Left lung (tissue), 4 donors: ENCODE measurements at regions not wholly inside any gene's neighbourhood (a gene's known extent, or its start where the extent isn't known, plus 50 kb on each side); places are given as distances from the start of the nearest gene placed in this dataset.
A peak's percentile ranks its signal among the peaks of the same experiment; 100 is the strongest.

Source experiments
- ATAC-seq: fragments of 200-7000 bp; cut with Tn5 transposase; one replicate; pipeline ENCODE4 v1.9.1; 2020; ENCODE audit warnings: moderate library complexity
- DNase-seq, 4 donors: peaks; one replicate each; pipeline ENCODE4 v3.0.0-alpha.2; 2013 to 2020
- H3K27ac ChIP-seq, 2 donors: fragments of 200-600 bp; sonication (generic) in 1 of 2; one replicate each; pipeline versions ENCODE4 v1.5.0 to v1.8.0; 2020 to 2021
- H3K27me3 ChIP-seq, 2 donors: fragments of 200-600 bp; sonication (generic) in 1 of 2; one replicate each; pipeline versions ENCODE4 v1.5.0 to v1.8.0; 2020 to 2021
- H3K36me3 ChIP-seq, 2 donors: fragments of 200-600 bp; sonication (generic) in 1 of 2; one replicate each; pipeline versions ENCODE4 v1.5.0 to v1.8.0; 2020 to 2021
- H3K4me1 ChIP-seq, 2 donors: fragments of 200-600 bp; one replicate each; pipeline ENCODE4 v1.8.0; 2021
- H3K4me3 ChIP-seq, 2 donors: fragments of 200-600 bp; sonication (generic) in 1 of 2; one replicate each; pipeline versions ENCODE4 v1.5.0 to v1.8.0; 2020 to 2021; ENCODE audit warnings: mild to moderate bottlenecking in 1 of 2
- H3K9me3 ChIP-seq, 2 donors: fragments of 200-600 bp; sonication (generic) in 1 of 2; one replicate each; pipeline versions ENCODE4 v1.5.0 to v1.8.0; 2020 to 2021
- CTCF ChIP-seq, 2 donors: fragments of 200-600 bp; sonication (generic) in 1 of 2; IDR thresholded peaks; one replicate each; pipeline versions ENCODE4 v1.5.0 to v1.8.0; 2021; ENCODE audit warnings: antibody characterized with exemption in 2 of 2
- intact Hi-C, 2 donors: fragments of 100-400 bp; cut with DNase I; formaldehyde crosslinking; loops; one replicate each; pipeline versions ENCODE4 v1.11.2 to v1.14.2; 2022
- donor health status: DM: no; HTN: yes; CAD: no.
- donor health status: DM: no; HTN: no; CAD: no.

- no peak for ATAC-seq
- Histone ChIP-seq H3K4me3 (no peak overlapping the region), H3K9me3 (no peaks in the 10 kb centered on the region), H3K27me3 (no peaks in the 10 kb centered on the region), H3K36me3 (peaks cover 0 to 14% of the 10 kb centered on the region in 2 donors), H3K27ac (no peak overlapping the region), H3K4me1 (peaks cover 7 to 41% of the 10 kb centered on the region in 2 donors)
- no peak for TF ChIP-seq CTCF (IDR thresholded peaks at IDR 0.05)
- intact Hi-C loops, result no loop called here
- DNase-seq, result no peak
Observed at GRCh38 chr7:130965515-130965914, 231.5 kb upstream of the KLF14 start.

- DNase-seq, result no peak
- TF ChIP-seq CTCF (IDR thresholded peaks at IDR 0.05), result no peak
- Histone ChIP-seq H3K27ac (no peak overlapping the region), H3K36me3 (peaks cover 0 to 14% of the 10 kb centered on the region in 2 donors), H3K27me3 (no peaks in the 10 kb centered on the region), H3K4me3 (no peak overlapping the region), H3K9me3 (no peaks in the 10 kb centered on the region), H3K4me1 (peaks cover 12 to 39% of the 10 kb centered on the region in 2 donors)
- ATAC-seq, result no peak
- intact Hi-C loops, result no loop called here
Observed at GRCh38 chr7:130966246-130967009, 232.4 kb upstream of the KLF14 start.

- TF ChIP-seq CTCF (IDR thresholded peaks at IDR 0.05), result no peak
- Histone ChIP-seq H3K27ac (no peak overlapping the region), H3K27me3 (no peaks in the 10 kb centered on the region), H3K9me3 (peaks cover 0 to 2% of the 10 kb centered on the region in 2 donors), H3K4me3 (no peak overlapping the region), H3K4me1 (peaks cover 6 to 14% of the 10 kb centered on the region in 2 donors), H3K36me3 (peaks cover 0 to 18% of the 10 kb centered on the region in 2 donors)
- intact Hi-C loops, result no loop called here
- ATAC-seq (no peak), DNase-seq (no peak)
Observed at GRCh38 chr7:130970196-130970595, 236.2 kb upstream of the KLF14 start.

GRCh38 chr7:130970696-130971095 is 236.7 kb upstream of the KLF14 start:
- peaks cover 0 to 18% of the 10 kb centered on the region in 2 donors for H3K36me3 ChIP-seq
- DNase-seq (no peak), ATAC-seq (peak; percentile 51)
- intact Hi-C loops, result no loop called here
- H3K27me3 ChIP-seq, result no peaks in the 10 kb centered on the region
- no peak overlapping the region for H3K4me3 ChIP-seq
- no peak for TF ChIP-seq CTCF (IDR thresholded peaks at IDR 0.05)
- H3K9me3 ChIP-seq, result peaks cover 0 to 2% of the 10 kb centered on the region in 2 donors
- H3K27ac ChIP-seq, result no peak overlapping the region
- H3K4me1 ChIP-seq, result peaks cover 6 to 18% of the 10 kb centered on the region in 2 donors

- Histone ChIP-seq H3K27me3 (no peaks in the 10 kb centered on the region), H3K4me3 (no peak overlapping the region), H3K27ac (no peak overlapping the region), H3K4me1 (peaks cover 6 to 21% of the 10 kb centered on the region in 2 donors), H3K36me3 (peaks cover 0 to 12% of the 10 kb centered on the region in 2 donors), H3K9me3 (peaks cover 0 to 2% of the 10 kb centered on the region in 2 donors)
- DNase-seq (no peak), ATAC-seq (peak; percentile 9)
- intact Hi-C loops, result no loop called here
- TF ChIP-seq CTCF (IDR thresholded peaks at IDR 0.05), result no peak
Observed at GRCh38 chr7:130971297-130971696, 237.3 kb upstream of the KLF14 start.
